ENCODE measurements at regions not wholly inside any gene's neighbourhood (a gene's known extent, or its start where the extent isn't known, plus 50 kb on each side); places are given as distances from the start of the nearest gene placed in this dataset.

GRCh38 chr17:77462553-77463497 is 322.1 kb downstream of the SEC14L1 start:
- Histone ChIP-seq H3K36me3 (ENCODE audit: insufficient read depth, low read length) (peaks cover 18% of the 10 kb centered on the region), H3K4me3 (ENCODE audit: low read length) (no peak overlapping the region), H3K4me2 (ENCODE audit: low read length) (no peak overlapping the region), H3K4me1 (ENCODE audit: control insufficient read depth, insufficient read depth, low read length) (peaks cover 28% of the 10 kb centered on the region), H3K9me3 (replicated peaks; ENCODE audit: low read length) (no peaks in the 10 kb centered on the region), H3K9ac (ENCODE audit: low read depth, low read length) (no peak overlapping the region), H3K27me3 (ENCODE audit: control insufficient read depth, insufficient read depth, low read length) (no peaks in the 10 kb centered on the region)

GRCh38 chr17:77464988-77465357 is 324.2 kb downstream of the SEC14L1 start:
- Histone ChIP-seq H3K9ac (ENCODE audit: low read depth, low read length) (no peak overlapping the region), H3K4me2 (ENCODE audit: low read length) (no peak overlapping the region), H3K36me3 (ENCODE audit: insufficient read depth, low read length) (peaks cover 9% of the 10 kb centered on the region), H3K9me3 (replicated peaks; ENCODE audit: low read length) (no peaks in the 10 kb centered on the region), H3K27me3 (ENCODE audit: control insufficient read depth, insufficient read depth, low read length) (no peaks in the 10 kb centered on the region), H3K4me3 (ENCODE audit: low read length) (no peak overlapping the region), H3K4me1 (ENCODE audit: control insufficient read depth, insufficient read depth, low read length) (peaks cover 27% of the 10 kb centered on the region)

- Histone ChIP-seq H3K9ac (ENCODE audit: low read depth, low read length) (peak overlapping the region; percentile 48), H3K9me3 (replicated peaks; ENCODE audit: low read length) (no peaks in the 10 kb centered on the region), H3K4me1 (ENCODE audit: control insufficient read depth, insufficient read depth, low read length) (peaks cover 23% of the 10 kb centered on the region), H3K36me3 (ENCODE audit: insufficient read depth, low read length) (peaks cover 13% of the 10 kb centered on the region), H3K4me2 (ENCODE audit: low read length) (peak overlapping the region; percentile 55), H3K4me3 (ENCODE audit: low read length) (no peak overlapping the region), H3K27me3 (ENCODE audit: control insufficient read depth, insufficient read depth, low read length) (no peaks in the 10 kb centered on the region)
These were observed 324.7 kb downstream of the SEC14L1 start for GRCh38 chr17:77465358-77466041.

- Histone ChIP-seq H3K27me3 (ENCODE audit: control insufficient read depth, insufficient read depth, low read length) (no peaks in the 10 kb centered on the region), H3K4me2 (ENCODE audit: low read length) (peak overlapping the region; percentile 55), H3K4me1 (ENCODE audit: control insufficient read depth, insufficient read depth, low read length) (peaks cover 24% of the 10 kb centered on the region), H3K9ac (ENCODE audit: low read depth, low read length) (peak overlapping the region; percentile 48), H3K4me3 (ENCODE audit: low read length) (no peak overlapping the region), H3K9me3 (replicated peaks; ENCODE audit: low read length) (no peaks in the 10 kb centered on the region), H3K36me3 (ENCODE audit: insufficient read depth, low read length) (peaks cover 17% of the 10 kb centered on the region)
These were observed 325.4 kb downstream of the SEC14L1 start for GRCh38 chr17:77466140-77466539.

GRCh38 chr17:77466596-77467223 is 325.9 kb downstream of the SEC14L1 start:
- Histone ChIP-seq H3K36me3 (ENCODE audit: insufficient read depth, low read length) (peaks cover 21% of the 10 kb centered on the region), H3K4me3 (ENCODE audit: low read length) (no peak overlapping the region), H3K4me1 (ENCODE audit: control insufficient read depth, insufficient read depth, low read length) (peaks cover 30% of the 10 kb centered on the region), H3K4me2 (ENCODE audit: low read length) (no peak overlapping the region), H3K27me3 (ENCODE audit: control insufficient read depth, insufficient read depth, low read length) (no peaks in the 10 kb centered on the region), H3K9ac (ENCODE audit: low read depth, low read length) (no peak overlapping the region), H3K9me3 (replicated peaks; ENCODE audit: low read length) (no peaks in the 10 kb centered on the region)

GRCh38 chr17:77467521-77467920 is 326.8 kb downstream of the SEC14L1 start:
- no peaks in the 10 kb centered on the region for H3K27me3 ChIP-seq (ENCODE audit: control insufficient read depth, insufficient read depth, low read length)
- H3K4me1 ChIP-seq (ENCODE audit: control insufficient read depth, insufficient read depth, low read length): peaks cover 38% of the 10 kb centered on the region
- H3K4me3 ChIP-seq (ENCODE audit: low read length): no peak overlapping the region
- no peak overlapping the region for H3K4me2 ChIP-seq (ENCODE audit: low read length)
- no peaks in the 10 kb centered on the region for H3K9me3 ChIP-seq (replicated peaks; ENCODE audit: low read length)
- H3K36me3 ChIP-seq (ENCODE audit: insufficient read depth, low read length): peaks cover 21% of the 10 kb centered on the region
- H3K9ac ChIP-seq (ENCODE audit: low read depth, low read length): no peak overlapping the region

GRCh38 chr17:77468897-77469296 is 328.1 kb downstream of the SEC14L1 start:
- Histone ChIP-seq H3K4me3 (ENCODE audit: low read length) (no peak overlapping the region), H3K36me3 (ENCODE audit: insufficient read depth, low read length) (peaks cover 26% of the 10 kb centered on the region), H3K4me2 (ENCODE audit: low read length) (no peak overlapping the region), H3K9ac (ENCODE audit: low read depth, low read length) (no peak overlapping the region), H3K27me3 (ENCODE audit: control insufficient read depth, insufficient read depth, low read length) (no peaks in the 10 kb centered on the region), H3K4me1 (ENCODE audit: control insufficient read depth, insufficient read depth, low read length) (peaks cover 52% of the 10 kb centered on the region), H3K9me3 (replicated peaks; ENCODE audit: low read length) (no peaks in the 10 kb centered on the region)

GRCh38 chr17:77470330-77470786 is 329.6 kb downstream of the SEC14L1 start:
- Histone ChIP-seq H3K36me3 (ENCODE audit: insufficient read depth, low read length) (peaks cover 26% of the 10 kb centered on the region), H3K4me2 (ENCODE audit: low read length) (no peak overlapping the region), H3K9ac (ENCODE audit: low read depth, low read length) (no peak overlapping the region), H3K4me3 (ENCODE audit: low read length) (no peak overlapping the region), H3K9me3 (replicated peaks; ENCODE audit: low read length) (no peaks in the 10 kb centered on the region), H3K27me3 (ENCODE audit: control insufficient read depth, insufficient read depth, low read length) (no peaks in the 10 kb centered on the region), H3K4me1 (ENCODE audit: control insufficient read depth, insufficient read depth, low read length) (peaks cover 62% of the 10 kb centered on the region)

- Histone ChIP-seq H3K4me1 (ENCODE audit: control insufficient read depth, insufficient read depth, low read length) (peaks cover 62% of the 10 kb centered on the region), H3K36me3 (ENCODE audit: insufficient read depth, low read length) (peaks cover 26% of the 10 kb centered on the region), H3K4me3 (ENCODE audit: low read length) (no peak overlapping the region), H3K4me2 (ENCODE audit: low read length) (peak overlapping the region; percentile 37), H3K9ac (ENCODE audit: low read depth, low read length) (peak overlapping the region; percentile 25), H3K27me3 (ENCODE audit: control insufficient read depth, insufficient read depth, low read length) (no peaks in the 10 kb centered on the region), H3K9me3 (replicated peaks; ENCODE audit: low read length) (no peaks in the 10 kb centered on the region)
These were observed 330.3 kb downstream of the SEC14L1 start for GRCh38 chr17:77470800-77471733.

GRCh38 chr17:77471984-77472461 is 331.3 kb downstream of the SEC14L1 start:
- H3K4me3 ChIP-seq (ENCODE audit: low read length): no peak overlapping the region

More at GRCh38 chr17:77471984-77472461, 331.3 kb downstream of the SEC14L1 start:
- peaks cover 66% of the 10 kb centered on the region for H3K4me1 ChIP-seq (ENCODE audit: control insufficient read depth, insufficient read depth, low read length)
- peak overlapping the region; percentile 25 for H3K9ac ChIP-seq (ENCODE audit: low read depth, low read length)
- H3K9me3 ChIP-seq (replicated peaks; ENCODE audit: low read length): no peaks in the 10 kb centered on the region
- no peaks in the 10 kb centered on the region for H3K27me3 ChIP-seq (ENCODE audit: control insufficient read depth, insufficient read depth, low read length)
- H3K36me3 ChIP-seq (ENCODE audit: insufficient read depth, low read length): peaks cover 21% of the 10 kb centered on the region
- H3K4me2 ChIP-seq (ENCODE audit: low read length): peak overlapping the region; percentile 37
